Activated T-helper 17 cell treated with anti-CD3 and anti-CD28 coated beads, Interleukin-2, amount 50 U/mL, for 72 hours (primary cell): ENCODE measurements at regions not wholly inside any gene's neighbourhood (a gene's known extent, or its start where the extent isn't known, plus 50 kb on each side); places are given as distances from the start of the nearest gene placed in this dataset.

Experiments
- ATAC-seq: fragments of 150-1000 bp; cut with Tn5 transposase; replicated peaks from 2 replicates; pipeline ENCODE4 v1.10.0; 2021; ENCODE audit warnings: mild to moderate bottlenecking, moderate library complexity
- H3K27ac Mint-ChIP-seq: one replicate; pipeline ENCODE4 v1.8.0; 2022; ENCODE audit warnings: mixed read lengths
- H3K27me3 Mint-ChIP-seq: one replicate; pipeline ENCODE4 v1.8.0; 2022; ENCODE audit warnings: mixed read lengths
- H3K36me3 Mint-ChIP-seq: one replicate; pipeline ENCODE4 v1.8.0; 2022; ENCODE audit warnings: low read depth, mild to moderate bottlenecking, mixed read lengths
- H3K4me1 Mint-ChIP-seq: one replicate; pipeline ENCODE4 v1.8.0; 2022; ENCODE audit warnings: mixed read lengths
- H3K4me3 Mint-ChIP-seq: one replicate; pipeline ENCODE4 v1.8.0; 2022; ENCODE audit warnings: mild to moderate bottlenecking, mixed read lengths
- H3K9me3 Mint-ChIP-seq: one replicate; pipeline ENCODE4 v1.8.0; 2022; ENCODE audit warnings: mixed read lengths

DNA sequence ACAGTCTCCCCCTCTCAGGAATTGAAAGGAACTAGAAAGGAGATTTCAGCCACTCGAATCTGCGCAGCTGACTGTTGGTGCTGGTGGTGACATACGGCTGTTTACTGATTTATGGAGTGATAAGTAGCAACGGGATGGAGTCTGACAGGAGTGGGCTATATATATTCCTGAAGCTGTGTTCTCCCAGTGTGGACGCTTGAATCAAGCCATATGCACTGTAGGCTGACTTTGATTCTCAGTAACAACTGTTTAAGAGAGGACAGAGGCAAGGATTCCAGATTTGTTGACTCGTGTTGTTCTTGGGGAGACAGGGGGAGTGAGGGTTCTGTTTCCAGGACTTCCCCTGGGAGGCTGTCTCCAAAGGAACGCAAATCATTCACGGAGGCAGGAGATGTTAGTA lies 260.1 kb upstream of the AUTS2 start:
- no peak overlapping the region for H3K4me3 Mint-ChIP-seq
- H3K9me3 Mint-ChIP-seq = peaks cover 8% of the 10 kb centered on the region
- no peaks in the 10 kb centered on the region for H3K36me3 Mint-ChIP-seq
- H3K27me3 Mint-ChIP-seq = no peaks in the 10 kb centered on the region
- H3K4me1 Mint-ChIP-seq = no peaks in the 10 kb centered on the region
- no peak for ATAC-seq
- no peak overlapping the region for H3K27ac Mint-ChIP-seq

DNA sequence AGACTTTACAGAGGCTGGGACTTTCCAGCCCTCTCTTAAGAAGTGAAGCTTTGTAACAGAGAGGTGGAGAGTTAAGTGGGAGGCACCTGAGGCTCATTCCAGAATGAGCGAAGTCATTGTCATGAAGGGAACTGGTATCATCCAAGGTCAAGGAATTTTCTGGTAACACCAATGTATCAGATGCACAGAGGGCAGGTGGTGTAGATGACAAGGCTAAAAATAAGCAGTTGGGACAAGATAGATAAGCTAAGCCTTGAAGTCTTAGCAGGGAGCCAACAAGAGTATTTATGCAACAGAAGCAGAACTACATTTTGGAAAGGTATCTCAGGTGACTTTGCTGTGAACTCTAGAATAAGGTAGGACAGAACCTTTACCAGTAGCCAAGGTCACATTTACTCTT lies 257.0 kb upstream of the AUTS2 start:
- Mint-ChIP-seq H3K27ac (no peak overlapping the region), H3K4me3 (no peak overlapping the region), H3K27me3 (no peaks in the 10 kb centered on the region), H3K36me3 (no peaks in the 10 kb centered on the region), H3K4me1 (no peaks in the 10 kb centered on the region), H3K9me3 (peaks cover 13% of the 10 kb centered on the region)
- no peak for ATAC-seq

DNA sequence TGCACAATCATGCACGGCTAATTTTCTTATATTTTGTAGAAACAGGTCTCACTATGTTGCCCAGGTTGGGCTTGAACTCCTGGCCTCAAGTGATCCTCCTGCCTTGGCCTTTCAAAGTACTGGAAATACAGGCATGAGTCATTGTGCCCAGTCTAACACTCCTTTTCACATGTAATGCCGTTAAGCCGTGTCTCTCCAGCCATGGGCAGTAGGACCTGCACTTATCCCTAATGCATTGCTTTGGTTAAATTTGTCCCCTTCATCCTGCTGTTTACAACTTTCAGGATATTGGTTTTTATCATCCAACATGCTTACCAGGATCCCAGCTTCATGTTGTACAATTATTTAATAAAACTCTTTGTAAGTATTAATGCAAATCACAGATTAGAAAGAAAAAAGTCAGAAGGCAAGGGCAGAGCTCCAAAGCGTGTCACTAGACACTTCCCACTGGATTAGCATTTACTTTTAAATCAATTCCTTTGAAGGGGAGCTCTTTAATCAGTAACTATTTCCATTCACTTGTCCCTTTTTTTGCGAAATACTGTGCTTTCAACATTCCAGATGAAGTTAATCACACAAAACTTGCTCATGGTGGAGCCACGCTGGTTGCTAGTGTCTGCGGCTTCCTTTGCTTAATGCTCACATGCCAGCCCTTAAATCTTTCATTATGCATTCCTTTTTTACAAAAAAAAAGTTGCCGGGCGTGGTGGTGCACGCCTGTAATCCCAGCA lies 256.0 kb upstream of the AUTS2 start:
- ATAC-seq = no peak

DNA sequence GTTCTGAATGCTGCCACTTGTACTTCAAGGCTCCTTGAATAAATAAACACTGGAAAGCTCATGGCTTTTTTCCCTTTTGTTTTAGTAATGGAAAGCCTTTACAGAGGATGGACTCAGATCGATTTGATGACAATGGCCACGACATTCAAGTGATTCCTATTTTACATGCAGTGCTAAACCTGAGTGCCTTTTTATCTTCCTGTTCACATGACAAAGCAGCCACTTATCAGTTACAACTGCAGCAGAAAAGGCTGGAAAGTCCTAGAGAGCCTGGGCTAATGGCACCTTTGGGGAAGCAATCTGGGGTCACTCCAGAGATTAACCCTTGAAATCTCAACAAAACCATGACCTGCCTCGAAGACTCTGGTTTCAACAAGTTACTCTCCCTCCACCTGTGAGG lies 249.0 kb upstream of the AUTS2 start:
- no peaks in the 10 kb centered on the region for H3K4me1 Mint-ChIP-seq
- H3K27ac Mint-ChIP-seq = no peak overlapping the region
- H3K36me3 Mint-ChIP-seq = no peaks in the 10 kb centered on the region
- H3K9me3 Mint-ChIP-seq = peaks cover 1% of the 10 kb centered on the region
- H3K27me3 Mint-ChIP-seq = no peaks in the 10 kb centered on the region
- no peak overlapping the region for H3K4me3 Mint-ChIP-seq
- ATAC-seq = no peak

More for the DNA sequence above, 256.0 kb upstream of the AUTS2 start:
- Mint-ChIP-seq H3K9me3 (peaks cover 13% of the 10 kb centered on the region), H3K4me1 (no peaks in the 10 kb centered on the region), H3K36me3 (no peaks in the 10 kb centered on the region), H3K4me3 (no peak overlapping the region), H3K27me3 (no peaks in the 10 kb centered on the region), H3K27ac (no peak overlapping the region)

DNA sequence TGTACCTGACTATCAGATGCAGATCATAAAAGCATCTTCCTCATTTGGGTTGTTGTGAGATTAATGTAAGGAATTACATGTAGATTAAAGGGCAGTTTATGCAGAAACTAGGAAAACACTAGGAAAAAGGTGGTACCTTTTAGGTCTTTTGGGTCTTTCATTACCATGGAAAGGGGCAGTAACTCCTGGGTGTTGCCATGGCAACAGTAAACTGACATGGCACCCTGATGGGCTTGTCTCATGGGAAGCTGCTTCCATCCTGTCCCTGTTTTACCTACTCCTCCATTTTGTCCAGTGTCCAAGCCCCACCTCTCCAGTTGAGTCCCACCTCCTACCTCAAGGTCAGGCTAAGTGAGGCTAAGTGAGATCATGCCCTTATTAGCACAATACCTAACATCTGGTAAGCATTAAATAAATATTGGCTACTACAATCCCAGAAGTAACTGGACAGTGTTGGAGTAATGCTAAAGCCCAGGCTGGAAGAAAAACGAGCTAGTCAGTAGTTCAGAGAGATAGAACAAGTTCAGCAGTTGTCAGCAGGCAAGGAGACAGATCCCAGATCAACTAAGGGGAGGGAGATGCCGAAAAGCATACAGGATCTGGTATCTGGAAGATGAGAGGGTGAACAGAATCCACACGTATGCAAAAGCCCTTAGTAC lies 240.0 kb upstream of the AUTS2 start:
- H3K9me3 Mint-ChIP-seq = peaks cover 3% of the 10 kb centered on the region
- no peaks in the 10 kb centered on the region for H3K36me3 Mint-ChIP-seq
- no peak overlapping the region for H3K27ac Mint-ChIP-seq
- no peak for ATAC-seq
- H3K4me3 Mint-ChIP-seq = no peak overlapping the region
- no peaks in the 10 kb centered on the region for H3K4me1 Mint-ChIP-seq
- H3K27me3 Mint-ChIP-seq = no peaks in the 10 kb centered on the region

DNA sequence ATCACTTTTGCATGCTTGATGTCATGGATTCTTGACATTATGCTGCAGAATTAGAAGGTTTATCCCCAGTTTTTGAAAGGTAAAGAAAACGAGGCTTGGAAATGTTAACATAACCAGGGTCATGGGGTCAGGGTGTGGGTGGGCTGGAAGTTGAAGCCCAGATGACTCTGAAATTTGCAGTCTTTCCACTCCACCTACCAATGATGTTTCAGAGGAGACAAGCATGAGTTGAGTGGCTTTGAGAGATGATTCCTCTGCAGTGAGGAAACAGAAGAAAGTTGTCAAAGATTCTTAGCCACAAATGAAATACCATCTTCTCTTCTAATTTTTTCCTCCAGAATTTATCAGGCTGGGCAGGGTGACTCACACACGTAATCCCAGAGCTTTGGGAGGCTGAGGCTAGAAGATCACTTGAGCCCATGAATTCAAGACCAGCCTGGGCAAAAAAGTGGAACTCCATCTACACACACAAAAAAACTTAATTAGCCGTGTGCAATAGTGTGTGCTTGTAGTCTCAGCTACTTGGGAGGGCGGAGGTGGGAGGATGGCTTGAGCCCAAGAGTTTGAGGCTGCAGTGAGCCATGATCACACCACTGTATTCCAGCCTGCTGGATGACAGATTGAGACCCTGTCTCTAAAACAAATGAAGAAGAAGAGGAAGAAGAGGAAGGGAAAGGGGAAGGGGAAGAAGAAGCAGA lies 239.1 kb upstream of the AUTS2 start:
- Mint-ChIP-seq H3K4me1 (no peaks in the 10 kb centered on the region), H3K4me3 (no peak overlapping the region), H3K27ac (no peak overlapping the region), H3K9me3 (peaks cover 3% of the 10 kb centered on the region), H3K36me3 (no peaks in the 10 kb centered on the region), H3K27me3 (no peaks in the 10 kb centered on the region)
- ATAC-seq = no peak

DNA sequence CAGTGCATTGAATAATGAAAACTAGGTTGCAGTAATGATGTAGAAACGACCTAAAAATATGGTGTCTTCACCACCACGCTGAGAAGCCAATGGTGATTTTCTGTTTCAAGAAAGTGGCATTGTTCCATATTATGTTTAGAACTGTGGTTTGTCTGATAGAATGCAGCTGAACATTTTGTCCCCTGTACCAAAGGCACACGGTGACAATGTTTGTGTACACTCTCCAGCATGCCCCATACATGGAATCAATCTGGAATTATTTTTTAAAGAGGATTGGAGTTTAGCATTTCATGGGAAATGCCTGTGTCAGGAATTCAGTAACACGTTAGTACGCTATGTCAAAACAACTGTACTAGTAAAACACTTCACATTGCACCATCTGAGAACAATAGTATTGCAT lies 237.4 kb upstream of the AUTS2 start:
- H3K9me3 Mint-ChIP-seq = peaks cover 3% of the 10 kb centered on the region
- no peak overlapping the region for H3K27ac Mint-ChIP-seq
- no peak overlapping the region for H3K4me3 Mint-ChIP-seq
- no peaks in the 10 kb centered on the region for H3K4me1 Mint-ChIP-seq
- no peaks in the 10 kb centered on the region for H3K36me3 Mint-ChIP-seq
- no peaks in the 10 kb centered on the region for H3K27me3 Mint-ChIP-seq
- no peak for ATAC-seq

DNA sequence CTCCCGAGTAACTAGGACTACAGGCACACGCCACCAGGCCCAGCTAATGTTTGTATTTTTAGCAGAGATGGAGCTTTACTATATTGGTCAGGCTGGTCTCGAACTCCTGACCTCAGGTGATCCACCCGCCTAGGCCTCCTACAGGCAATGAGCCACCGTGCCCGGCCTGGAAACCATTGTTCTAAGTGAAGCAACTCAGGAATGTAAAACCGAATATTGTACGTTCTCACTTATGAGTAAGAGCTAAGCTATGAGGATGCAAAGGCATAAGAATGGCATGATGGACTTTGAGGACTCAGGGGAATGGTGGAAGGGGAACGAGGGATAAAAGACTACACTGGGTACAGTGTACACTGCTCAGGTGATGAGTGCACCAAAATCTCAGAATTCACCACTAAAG lies 235.1 kb upstream of the AUTS2 start:
- ATAC-seq = no peak
- Mint-ChIP-seq H3K27ac (no peak overlapping the region), H3K36me3 (no peaks in the 10 kb centered on the region), H3K9me3 (peaks cover 6% of the 10 kb centered on the region), H3K4me1 (no peaks in the 10 kb centered on the region), H3K4me3 (no peak overlapping the region), H3K27me3 (no peaks in the 10 kb centered on the region)

DNA sequence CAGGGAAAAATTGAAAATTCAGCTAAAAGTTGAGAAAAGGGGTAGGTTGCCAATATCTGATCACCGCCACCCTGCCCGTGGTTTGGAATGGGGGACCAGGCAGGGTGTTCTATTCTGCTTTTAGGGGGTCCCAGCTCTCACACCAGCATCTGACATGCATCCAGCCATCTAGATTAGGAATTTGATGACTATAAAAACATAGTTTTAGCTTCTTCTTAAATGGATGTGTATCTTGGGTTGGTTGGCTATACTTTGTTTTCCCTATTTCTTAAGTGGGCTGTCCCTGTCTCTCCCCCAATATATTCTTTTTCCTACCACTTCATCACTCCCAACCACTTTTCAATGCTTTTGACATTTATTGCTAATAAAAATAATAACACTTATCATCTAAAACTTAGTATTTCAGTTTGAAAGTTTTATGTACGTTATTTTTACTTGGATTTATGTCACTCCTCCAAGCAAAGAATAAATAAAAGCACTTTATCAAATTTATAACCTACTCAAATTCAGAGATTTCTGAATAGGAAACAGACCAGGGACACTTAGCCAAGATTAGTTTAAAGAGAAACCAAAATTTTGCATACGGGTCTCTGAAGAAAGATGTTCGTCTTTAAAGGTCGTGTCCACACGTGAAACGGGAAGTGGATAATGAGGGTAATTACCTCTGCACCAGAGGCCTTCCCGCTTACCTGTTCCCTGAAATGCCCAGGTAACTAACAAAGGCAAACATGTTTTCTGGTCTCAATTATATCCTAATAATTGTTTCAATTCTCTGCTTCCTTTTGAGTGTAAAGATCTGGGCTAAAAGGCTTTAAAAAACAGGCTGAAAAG lies 233.2 kb upstream of the AUTS2 start:
- Mint-ChIP-seq H3K4me3 (no peak overlapping the region), H3K36me3 (no peaks in the 10 kb centered on the region), H3K27me3 (no peaks in the 10 kb centered on the region), H3K27ac (no peak overlapping the region), H3K9me3 (peaks cover 6% of the 10 kb centered on the region), H3K4me1 (no peaks in the 10 kb centered on the region)
- ATAC-seq = no peak

DNA sequence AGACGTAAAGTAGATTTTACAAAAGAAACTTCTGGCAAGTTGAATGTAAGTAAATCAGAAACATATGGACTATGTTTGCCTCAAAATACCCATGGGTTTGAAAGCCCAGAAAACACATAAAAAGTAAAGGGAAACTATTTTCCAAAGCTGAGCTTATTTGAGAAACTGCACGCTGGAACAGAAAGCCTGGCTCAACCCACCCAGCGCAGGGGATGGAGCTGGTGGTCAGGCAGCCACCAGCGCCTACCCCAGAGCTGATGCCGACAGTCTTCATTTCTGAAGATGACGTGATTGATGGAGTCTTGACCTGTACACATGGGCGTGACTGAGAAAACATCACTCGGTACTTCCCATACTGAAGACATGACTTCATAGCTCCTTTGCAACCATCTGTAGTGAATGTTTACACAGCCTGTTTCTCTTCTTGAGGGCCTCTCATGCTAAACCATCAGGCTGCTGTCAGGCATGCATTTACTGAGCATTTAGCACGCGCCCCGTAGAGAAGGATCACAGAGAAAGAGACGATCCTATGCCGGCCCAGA lies 232.6 kb upstream of the AUTS2 start:
- Mint-ChIP-seq H3K36me3 (no peaks in the 10 kb centered on the region), H3K4me1 (no peaks in the 10 kb centered on the region), H3K27me3 (no peaks in the 10 kb centered on the region), H3K27ac (no peak overlapping the region), H3K4me3 (no peak overlapping the region), H3K9me3 (peaks cover 6% of the 10 kb centered on the region)
- ATAC-seq = no peak

DNA sequence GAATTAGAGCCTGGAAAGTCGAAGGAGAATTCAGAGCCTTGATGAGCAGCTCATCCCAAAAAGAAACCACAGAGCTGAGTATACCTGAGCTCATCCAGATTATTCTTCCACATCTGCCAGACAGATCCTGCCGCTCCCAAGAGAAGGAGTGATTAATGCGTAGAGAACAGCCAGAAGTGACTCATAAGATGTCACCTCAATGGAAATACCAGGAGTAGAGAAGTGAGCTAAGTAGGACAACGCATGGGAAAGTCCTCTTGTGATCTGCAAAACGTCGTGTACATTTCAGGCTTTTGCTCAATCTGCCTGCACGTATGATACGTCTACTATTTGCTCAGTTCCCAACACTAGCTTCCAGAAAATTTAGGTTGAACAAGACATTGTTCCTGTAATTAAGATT lies 230.5 kb upstream of the AUTS2 start:
- no peak overlapping the region for H3K4me3 Mint-ChIP-seq
- no peak for ATAC-seq
- H3K27me3 Mint-ChIP-seq = no peaks in the 10 kb centered on the region
- no peak overlapping the region for H3K27ac Mint-ChIP-seq
- no peaks in the 10 kb centered on the region for H3K36me3 Mint-ChIP-seq
- H3K4me1 Mint-ChIP-seq = no peaks in the 10 kb centered on the region
- peaks cover 6% of the 10 kb centered on the region for H3K9me3 Mint-ChIP-seq

DNA sequence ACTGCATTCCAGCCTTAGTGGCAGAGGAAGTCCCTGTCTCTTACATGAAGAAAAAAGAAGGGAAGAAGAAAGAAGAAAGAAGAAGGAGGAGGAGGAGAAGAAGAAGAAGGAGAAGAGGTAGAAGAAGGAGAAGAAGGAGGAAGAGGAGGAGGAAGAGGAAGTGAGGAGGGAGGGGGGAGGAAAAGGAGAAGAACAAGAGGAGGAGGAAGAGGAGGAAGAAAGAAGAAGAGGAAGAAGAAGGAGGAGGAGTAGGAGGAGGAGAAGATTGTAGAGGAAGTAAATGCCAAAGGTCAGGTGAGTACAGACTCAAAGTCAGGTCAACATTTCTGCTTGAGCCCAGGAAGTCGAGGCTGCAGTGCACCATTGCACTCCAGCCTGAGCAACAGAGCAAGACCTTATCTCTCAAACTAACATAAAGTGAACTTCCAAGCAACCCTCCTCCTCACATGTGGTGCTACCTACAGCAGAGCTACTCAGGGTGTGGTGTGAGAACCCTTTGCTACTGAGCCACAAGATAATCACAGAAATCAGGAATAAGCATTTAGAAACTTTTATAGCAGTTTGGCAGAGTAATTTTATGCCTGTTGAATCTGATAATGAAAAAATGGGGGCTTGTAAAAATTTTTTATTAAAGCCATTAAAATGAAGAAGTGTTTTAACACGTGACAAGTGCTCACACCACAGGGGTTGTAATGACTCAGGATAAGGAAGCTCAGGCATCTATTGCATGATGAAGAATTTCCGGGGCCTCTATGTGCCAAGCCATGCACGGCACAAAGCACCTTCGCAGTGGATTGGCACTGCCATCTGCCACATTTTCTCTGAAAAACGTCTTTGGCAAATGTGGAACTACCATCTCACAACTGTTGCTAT lies 224.9 kb upstream of the AUTS2 start:
- ATAC-seq = no peak
- no peaks in the 10 kb centered on the region for H3K27me3 Mint-ChIP-seq
- H3K4me3 Mint-ChIP-seq = no peak overlapping the region
- H3K9me3 Mint-ChIP-seq = no peaks in the 10 kb centered on the region
- H3K4me1 Mint-ChIP-seq = no peaks in the 10 kb centered on the region
- H3K27ac Mint-ChIP-seq = no peak overlapping the region
- H3K36me3 Mint-ChIP-seq = no peaks in the 10 kb centered on the region

DNA sequence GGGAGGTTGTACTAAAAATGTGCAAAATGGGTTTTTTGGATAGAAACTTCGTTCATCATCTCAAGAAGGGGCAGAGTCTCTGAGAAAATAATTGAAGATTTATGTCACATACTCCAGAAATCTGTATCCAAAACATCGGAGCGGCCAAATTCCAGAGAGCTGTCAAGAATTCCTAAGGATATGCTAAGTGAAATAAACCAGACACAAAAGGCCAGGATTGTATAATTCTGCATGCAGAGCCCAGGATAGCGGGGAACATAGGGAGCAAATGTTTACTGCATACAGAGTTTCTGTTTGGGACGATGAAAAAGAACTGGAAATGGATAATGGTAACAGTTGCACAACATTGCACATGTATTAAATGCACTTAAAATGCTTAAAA lies 224.2 kb upstream of the AUTS2 start:
- Mint-ChIP-seq H3K27me3 (peaks cover 3% of the 10 kb centered on the region), H3K4me1 (no peaks in the 10 kb centered on the region), H3K36me3 (no peaks in the 10 kb centered on the region), H3K27ac (no peak overlapping the region), H3K9me3 (peaks cover 4% of the 10 kb centered on the region), H3K4me3 (no peak overlapping the region)
- no peak for ATAC-seq
